GM10248 (cell line): ENCODE measurements at regions not wholly inside any gene's neighbourhood (a gene's known extent, or its start where the extent isn't known, plus 50 kb on each side); places are given as distances from the start of the nearest gene placed in this dataset.
"Not testable (repeated sequence)": the region's sequence is repeated elsewhere in the genome, so short reads cannot be mapped to it uniquely, and the experiment has no call there.

Source experiments
- CTCF ChIA-PET: fragments of 300-600 bp; sonication (Branson Sonifier 250); formaldehyde crosslinking; extraction: SDS; loops from one replicate; lab custom pipeline; 2021; ENCODE audit warnings: antibody characterized with exemption; lab: Yijun Ruan, JAX
- POLR2A ChIA-PET: fragments of 350-650 bp; sonication (Branson Sonifier 250); formaldehyde crosslinking; extraction: SDS; loops from one replicate; lab custom pipeline; 2020; ENCODE audit warnings: antibody characterized with exemption; lab: Yijun Ruan, JAX
- DNase-seq: peaks from one replicate; pipeline ENCODE4 v3.0.0; 2012; ENCODE audit errors: extremely low spot score
- TF ChIP-seq, protein P1 (sequence below): IDR thresholded peaks from 2 replicates; pipeline ENCODE4 v1.5.1; 2012; ENCODE audit warnings: mild to moderate bottlenecking, low read depth; ENCODE audit errors: extremely low read depth, missing control alignments, control extremely low read depth

- CTCF ChIA-PET, result interaction anchor here (1.3 to 1.9 kb wide), 2 partner anchors 10 to 28 kb away, joined by 4 to 6 read pairs; no protein-coding TSS in a partner anchor
- TF ChIP-seq, protein P1, sequence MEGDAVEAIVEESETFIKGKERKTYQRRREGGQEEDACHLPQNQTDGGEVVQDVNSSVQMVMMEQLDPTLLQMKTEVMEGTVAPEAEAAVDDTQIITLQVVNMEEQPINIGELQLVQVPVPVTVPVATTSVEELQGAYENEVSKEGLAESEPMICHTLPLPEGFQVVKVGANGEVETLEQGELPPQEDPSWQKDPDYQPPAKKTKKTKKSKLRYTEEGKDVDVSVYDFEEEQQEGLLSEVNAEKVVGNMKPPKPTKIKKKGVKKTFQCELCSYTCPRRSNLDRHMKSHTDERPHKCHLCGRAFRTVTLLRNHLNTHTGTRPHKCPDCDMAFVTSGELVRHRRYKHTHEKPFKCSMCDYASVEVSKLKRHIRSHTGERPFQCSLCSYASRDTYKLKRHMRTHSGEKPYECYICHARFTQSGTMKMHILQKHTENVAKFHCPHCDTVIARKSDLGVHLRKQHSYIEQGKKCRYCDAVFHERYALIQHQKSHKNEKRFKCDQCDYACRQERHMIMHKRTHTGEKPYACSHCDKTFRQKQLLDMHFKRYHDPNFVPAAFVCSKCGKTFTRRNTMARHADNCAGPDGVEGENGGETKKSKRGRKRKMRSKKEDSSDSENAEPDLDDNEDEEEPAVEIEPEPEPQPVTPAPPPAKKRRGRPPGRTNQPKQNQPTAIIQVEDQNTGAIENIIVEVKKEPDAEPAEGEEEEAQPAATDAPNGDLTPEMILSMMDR, result no peak
- POLR2A ChIA-PET, result no interaction called here
- DNase-seq, result no peak
Measured at GRCh38 chr10:123356799-123357198, 202.6 kb downstream of the BUB3 start.

- POLR2A ChIA-PET, result no interaction called here
- CTCF ChIA-PET, result interaction anchor here (1.3 to 1.9 kb wide), 2 partner anchors 11 to 29 kb away, joined by 4 to 6 read pairs; no protein-coding TSS in a partner anchor
- no peak for DNase-seq
- TF ChIP-seq, protein P1, result no peak
Measured at GRCh38 chr10:123357421-123357930, 203.3 kb downstream of the BUB3 start.

DNA sequence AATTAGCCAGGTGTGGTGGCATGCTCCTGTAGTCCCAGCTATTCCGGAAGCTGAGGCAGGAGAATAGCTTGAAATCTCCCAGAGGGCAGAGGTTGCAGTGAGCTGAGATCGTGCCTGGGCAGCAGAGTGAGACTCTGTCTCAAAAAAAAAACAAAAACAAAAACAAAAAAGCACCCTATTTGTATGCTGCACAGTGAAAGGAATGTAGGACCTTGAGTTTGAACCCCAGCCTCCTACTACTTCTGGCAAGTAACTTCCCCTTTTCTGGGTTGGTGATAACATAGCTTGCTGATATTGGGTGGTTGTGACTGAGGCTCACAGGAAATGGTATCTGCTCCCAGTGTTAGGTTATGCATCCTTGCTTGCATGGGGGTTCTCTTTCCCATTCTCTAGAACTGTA, 205.3 kb downstream of the BUB3 start:
- DNase-seq, result peak; percentile 38
- ChIA-PET CTCF (no interaction called here), POLR2A (no interaction called here)
- TF ChIP-seq, protein P1, result no peak

DNA sequence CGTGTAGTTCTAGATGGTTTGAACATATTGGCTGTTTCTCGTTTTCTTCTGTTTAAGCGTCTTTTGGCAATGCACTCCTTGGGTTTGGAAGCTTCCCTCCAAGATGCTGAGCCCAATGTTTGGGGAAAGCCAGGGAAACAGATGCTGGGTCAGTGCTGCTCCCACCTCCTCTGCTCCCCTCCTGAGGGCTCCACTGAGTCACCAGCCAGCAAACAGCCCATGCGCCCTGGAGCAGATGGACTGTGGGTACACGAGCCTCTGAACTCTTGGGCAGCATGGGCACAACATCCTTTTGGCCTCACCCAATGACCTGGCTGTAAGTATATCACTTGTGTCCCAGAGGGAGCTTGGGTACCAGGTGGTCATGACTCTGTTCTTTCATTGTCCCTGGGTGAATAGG, 207.6 kb downstream of the BUB3 start:
- TF ChIP-seq, protein P1, result no peak
- DNase-seq, result no peak
- CTCF ChIA-PET, result interaction anchor here (0.8 to 1.8 kb wide), 3 partner anchors 19 to 319 kb away, joined by 3 to 4 read pairs (median 4); no protein-coding TSS in a partner anchor
- POLR2A ChIA-PET, result no interaction called here

DNA sequence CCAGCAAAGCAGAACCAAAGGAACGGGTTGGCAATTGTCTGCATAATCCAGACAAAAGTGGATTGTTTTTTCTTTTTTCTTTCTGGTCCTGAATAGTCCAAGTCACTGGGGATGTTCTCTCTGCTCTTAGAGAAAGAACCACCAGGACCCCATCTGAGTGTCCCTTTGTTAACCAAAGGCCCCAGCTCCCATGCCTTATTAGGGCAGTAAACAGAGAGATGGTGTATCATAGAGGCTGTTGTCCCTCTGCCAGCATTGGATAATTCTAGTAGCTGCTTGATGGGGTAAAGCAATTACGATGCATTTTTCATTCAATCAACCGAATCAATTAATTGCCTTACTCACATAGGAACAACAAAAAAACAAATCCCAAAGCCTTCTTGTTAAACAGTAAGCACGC, 213.0 kb downstream of the BUB3 start:
- TF ChIP-seq, protein P1, result no peak
- CTCF ChIA-PET, result interaction anchor here (0.8 to 1.1 kb wide), 2 partner anchors 13 to 40 kb away, joined by 3 read pairs; no protein-coding TSS in a partner anchor

DNA sequence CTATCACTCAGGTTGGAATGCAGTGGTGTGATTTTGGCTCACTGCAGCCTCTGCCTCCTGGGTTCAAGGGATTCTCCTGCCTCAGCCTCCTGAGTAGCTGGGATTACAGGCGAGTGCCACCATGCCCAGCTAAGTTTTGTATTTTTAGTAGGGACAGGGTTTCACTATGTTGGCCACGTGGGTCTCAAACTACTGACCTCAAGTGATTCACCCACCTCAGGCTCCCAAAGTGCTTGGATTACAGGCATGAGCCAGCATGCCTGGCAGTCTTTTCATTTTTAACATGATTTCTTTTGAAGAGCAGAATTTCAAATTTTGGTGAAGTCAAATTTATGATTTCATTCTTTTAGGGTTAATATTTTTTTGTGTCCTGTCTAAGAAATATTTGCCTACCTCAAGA, 217.4 kb downstream of the BUB3 start:
- POLR2A ChIA-PET, CTCF ChIA-PET, DNase-seq: not testable (repeated sequence)

More for the DNA sequence above, 213.0 kb downstream of the BUB3 start:
- no peak for DNase-seq
- POLR2A ChIA-PET, result no interaction called here

DNA sequence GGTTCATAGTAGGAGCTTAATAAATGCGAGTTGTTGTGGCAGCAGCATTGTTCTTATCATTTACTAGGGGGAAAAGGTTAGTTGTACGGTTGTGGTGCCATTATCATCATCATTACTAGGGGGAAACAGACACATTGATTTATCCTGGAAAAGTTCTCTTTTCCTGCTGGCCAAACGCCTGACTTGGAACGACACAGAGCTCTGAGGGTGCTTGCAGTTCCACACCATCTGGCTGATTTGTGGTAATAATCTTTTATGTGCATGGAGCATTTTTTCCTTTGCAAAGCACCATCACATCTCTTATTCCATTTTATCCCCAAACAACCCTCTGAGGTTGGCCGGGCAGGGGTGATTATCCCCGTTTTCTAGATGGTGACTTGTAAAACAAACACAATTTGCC, 219.4 kb downstream of the BUB3 start:
- TF ChIP-seq, protein P1, result no peak

More for the DNA sequence above, 219.4 kb downstream of the BUB3 start:
- CTCF ChIA-PET, result no interaction called here
- DNase-seq, result no peak
- POLR2A ChIA-PET, result no interaction called here
